ENCODE measurements at regions not wholly inside any gene's neighbourhood (a gene's known extent, or its start where the extent isn't known, plus 50 kb on each side); places are given as distances from the start of the nearest gene placed in this dataset.

- in situ Hi-C loops (cut with HindIII; ENCODE audit: low sequenced_read_pairs) = no loop called here
- DNase-seq (ENCODE audit: low read depth) = no peak
- H3K4me3 ChIP-seq (ENCODE audit: low read depth, low read length) = no peak overlapping the region
- TF ChIP-seq CTCF (IDR thresholded peaks at IDR 0.05; ENCODE audit: low read depth, low read length, missing control alignments) = no peak
These were observed 122.7 kb upstream of the SPDL1 start for GRCh38 chr5:169460896-169461295.

GRCh38 chr5:169460123-169460522 is 123.5 kb upstream of the SPDL1 start:
- no peak overlapping the region for H3K4me3 ChIP-seq (ENCODE audit: low read depth, low read length)
- DNase-seq (ENCODE audit: low read depth) = no peak
- TF ChIP-seq CTCF (IDR thresholded peaks at IDR 0.05; ENCODE audit: low read depth, low read length, missing control alignments) = no peak
- in situ Hi-C loops (cut with HindIII; ENCODE audit: low sequenced_read_pairs) = no loop called here

GRCh38 chr5:169458221-169458620 is 125.4 kb upstream of the SPDL1 start:
- in situ Hi-C loops (cut with HindIII; ENCODE audit: low sequenced_read_pairs) = no loop called here
- TF ChIP-seq CTCF (IDR thresholded peaks at IDR 0.05; ENCODE audit: low read depth, low read length, missing control alignments) = no peak
- no peak for DNase-seq (ENCODE audit: low read depth)
- no peak overlapping the region for H3K4me3 ChIP-seq (ENCODE audit: low read depth, low read length)

- no peak overlapping the region for H3K4me3 ChIP-seq (ENCODE audit: low read depth, low read length)
- in situ Hi-C loops (cut with HindIII; ENCODE audit: low sequenced_read_pairs) = no loop called here
- no peak for TF ChIP-seq CTCF (IDR thresholded peaks at IDR 0.05; ENCODE audit: low read depth, low read length, missing control alignments)
- no peak for DNase-seq (ENCODE audit: low read depth)
These were observed 133.1 kb upstream of the SPDL1 start for GRCh38 chr5:169450464-169450863.

GRCh38 chr5:169448826-169449225 is 134.7 kb upstream of the SPDL1 start:
- no peak overlapping the region for H3K4me3 ChIP-seq (ENCODE audit: low read depth, low read length)
- in situ Hi-C loops (cut with HindIII; ENCODE audit: low sequenced_read_pairs) = no loop called here
- no peak for DNase-seq (ENCODE audit: low read depth)
- no peak for TF ChIP-seq CTCF (IDR thresholded peaks at IDR 0.05; ENCODE audit: low read depth, low read length, missing control alignments)

- no peak overlapping the region for H3K4me3 ChIP-seq (ENCODE audit: low read depth, low read length)
- in situ Hi-C loops (cut with HindIII; ENCODE audit: low sequenced_read_pairs) = no loop called here
- DNase-seq (ENCODE audit: low read depth) = no peak
- no peak for TF ChIP-seq CTCF (IDR thresholded peaks at IDR 0.05; ENCODE audit: low read depth, low read length, missing control alignments)
These were observed 138.4 kb upstream of the SPDL1 start for GRCh38 chr5:169445191-169445590.
